H1 (cell line): ENCODE measurements at regions not wholly inside any gene's neighbourhood (a gene's known extent, or its start where the extent isn't known, plus 50 kb on each side); places are given as distances from the start of the nearest gene placed in this dataset.

Experiments
- EP300 ChIP-seq, 2 experiments: IDR thresholded peaks; 1 replicate in 1 of 2; 2 replicates in 1 of 2; pipeline ENCODE4 v1.6.1; 2011 to 2012; ENCODE audit warnings: low read depth in 2 of 2, low read length in 2 of 2, mild to moderate bottlenecking in 2 of 2, borderline replicate concordance in 1 of 2, inconsistent platforms in 1 of 2, moderate library complexity in 1 of 2
- SUZ12 ChIP-seq: fragments of 200-600 bp; sonication (generic); IDR thresholded peaks from 2 replicates; pipeline ENCODE4 v1.6.1; 2012; ENCODE audit warnings: mild to moderate bottlenecking, inconsistent platforms, low read length, moderate library complexity, mixed read lengths
- TF ChIP-seq, protein P1 (sequence below): fragments of 300-600 bp; sonication (generic); IDR thresholded peaks from 2 replicates; pipeline ENCODE4 v1.7.1; 2012; ENCODE audit warnings: low read length, moderate library complexity, mild to moderate bottlenecking, inconsistent platforms; ENCODE audit not compliant: insufficient replicate concordance
- TF ChIP-seq, protein P2 (sequence below): IDR thresholded peaks from 2 replicates; pipeline ENCODE4 v1.6.1; 2012; ENCODE audit warnings: inconsistent platforms
- TF ChIP-seq, protein P3 (sequence below): IDR thresholded peaks from 2 replicates; pipeline ENCODE4 v1.6.1; 2012; ENCODE audit warnings: inconsistent platforms
- TF ChIP-seq, protein P4 (sequence below): IDR thresholded peaks from 2 replicates; pipeline ENCODE4 v1.6.1; 2011; ENCODE audit warnings: low read depth, mild to moderate bottlenecking, low read length; ENCODE audit not compliant: insufficient read depth
- TF ChIP-seq, protein P5 (sequence below): IDR thresholded peaks from 2 replicates; pipeline ENCODE4 v1.6.1; 2012; ENCODE audit warnings: low read length, inconsistent platforms

DNA sequence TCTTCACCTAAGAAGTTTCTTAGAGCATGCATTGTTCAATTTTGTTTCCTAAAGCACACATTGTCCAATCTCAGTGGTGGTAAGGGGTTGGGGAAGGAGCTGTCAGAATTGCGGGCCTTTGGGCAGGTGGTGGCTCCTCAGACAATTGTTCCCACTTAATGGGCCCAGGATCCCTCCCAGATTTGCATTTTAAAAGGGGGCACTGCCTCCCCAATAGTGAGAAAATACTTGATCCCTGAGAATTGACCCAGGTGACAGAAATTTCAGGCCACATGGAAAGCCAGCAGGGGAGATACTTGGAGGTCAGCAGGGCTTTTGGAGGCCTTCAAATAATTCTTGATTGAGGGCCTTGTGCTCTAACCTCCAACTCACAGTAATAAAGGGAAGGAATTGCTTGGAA lies 217.1 kb downstream of the ZNF674 start (continued):
- TF ChIP-seq, protein P1, sequence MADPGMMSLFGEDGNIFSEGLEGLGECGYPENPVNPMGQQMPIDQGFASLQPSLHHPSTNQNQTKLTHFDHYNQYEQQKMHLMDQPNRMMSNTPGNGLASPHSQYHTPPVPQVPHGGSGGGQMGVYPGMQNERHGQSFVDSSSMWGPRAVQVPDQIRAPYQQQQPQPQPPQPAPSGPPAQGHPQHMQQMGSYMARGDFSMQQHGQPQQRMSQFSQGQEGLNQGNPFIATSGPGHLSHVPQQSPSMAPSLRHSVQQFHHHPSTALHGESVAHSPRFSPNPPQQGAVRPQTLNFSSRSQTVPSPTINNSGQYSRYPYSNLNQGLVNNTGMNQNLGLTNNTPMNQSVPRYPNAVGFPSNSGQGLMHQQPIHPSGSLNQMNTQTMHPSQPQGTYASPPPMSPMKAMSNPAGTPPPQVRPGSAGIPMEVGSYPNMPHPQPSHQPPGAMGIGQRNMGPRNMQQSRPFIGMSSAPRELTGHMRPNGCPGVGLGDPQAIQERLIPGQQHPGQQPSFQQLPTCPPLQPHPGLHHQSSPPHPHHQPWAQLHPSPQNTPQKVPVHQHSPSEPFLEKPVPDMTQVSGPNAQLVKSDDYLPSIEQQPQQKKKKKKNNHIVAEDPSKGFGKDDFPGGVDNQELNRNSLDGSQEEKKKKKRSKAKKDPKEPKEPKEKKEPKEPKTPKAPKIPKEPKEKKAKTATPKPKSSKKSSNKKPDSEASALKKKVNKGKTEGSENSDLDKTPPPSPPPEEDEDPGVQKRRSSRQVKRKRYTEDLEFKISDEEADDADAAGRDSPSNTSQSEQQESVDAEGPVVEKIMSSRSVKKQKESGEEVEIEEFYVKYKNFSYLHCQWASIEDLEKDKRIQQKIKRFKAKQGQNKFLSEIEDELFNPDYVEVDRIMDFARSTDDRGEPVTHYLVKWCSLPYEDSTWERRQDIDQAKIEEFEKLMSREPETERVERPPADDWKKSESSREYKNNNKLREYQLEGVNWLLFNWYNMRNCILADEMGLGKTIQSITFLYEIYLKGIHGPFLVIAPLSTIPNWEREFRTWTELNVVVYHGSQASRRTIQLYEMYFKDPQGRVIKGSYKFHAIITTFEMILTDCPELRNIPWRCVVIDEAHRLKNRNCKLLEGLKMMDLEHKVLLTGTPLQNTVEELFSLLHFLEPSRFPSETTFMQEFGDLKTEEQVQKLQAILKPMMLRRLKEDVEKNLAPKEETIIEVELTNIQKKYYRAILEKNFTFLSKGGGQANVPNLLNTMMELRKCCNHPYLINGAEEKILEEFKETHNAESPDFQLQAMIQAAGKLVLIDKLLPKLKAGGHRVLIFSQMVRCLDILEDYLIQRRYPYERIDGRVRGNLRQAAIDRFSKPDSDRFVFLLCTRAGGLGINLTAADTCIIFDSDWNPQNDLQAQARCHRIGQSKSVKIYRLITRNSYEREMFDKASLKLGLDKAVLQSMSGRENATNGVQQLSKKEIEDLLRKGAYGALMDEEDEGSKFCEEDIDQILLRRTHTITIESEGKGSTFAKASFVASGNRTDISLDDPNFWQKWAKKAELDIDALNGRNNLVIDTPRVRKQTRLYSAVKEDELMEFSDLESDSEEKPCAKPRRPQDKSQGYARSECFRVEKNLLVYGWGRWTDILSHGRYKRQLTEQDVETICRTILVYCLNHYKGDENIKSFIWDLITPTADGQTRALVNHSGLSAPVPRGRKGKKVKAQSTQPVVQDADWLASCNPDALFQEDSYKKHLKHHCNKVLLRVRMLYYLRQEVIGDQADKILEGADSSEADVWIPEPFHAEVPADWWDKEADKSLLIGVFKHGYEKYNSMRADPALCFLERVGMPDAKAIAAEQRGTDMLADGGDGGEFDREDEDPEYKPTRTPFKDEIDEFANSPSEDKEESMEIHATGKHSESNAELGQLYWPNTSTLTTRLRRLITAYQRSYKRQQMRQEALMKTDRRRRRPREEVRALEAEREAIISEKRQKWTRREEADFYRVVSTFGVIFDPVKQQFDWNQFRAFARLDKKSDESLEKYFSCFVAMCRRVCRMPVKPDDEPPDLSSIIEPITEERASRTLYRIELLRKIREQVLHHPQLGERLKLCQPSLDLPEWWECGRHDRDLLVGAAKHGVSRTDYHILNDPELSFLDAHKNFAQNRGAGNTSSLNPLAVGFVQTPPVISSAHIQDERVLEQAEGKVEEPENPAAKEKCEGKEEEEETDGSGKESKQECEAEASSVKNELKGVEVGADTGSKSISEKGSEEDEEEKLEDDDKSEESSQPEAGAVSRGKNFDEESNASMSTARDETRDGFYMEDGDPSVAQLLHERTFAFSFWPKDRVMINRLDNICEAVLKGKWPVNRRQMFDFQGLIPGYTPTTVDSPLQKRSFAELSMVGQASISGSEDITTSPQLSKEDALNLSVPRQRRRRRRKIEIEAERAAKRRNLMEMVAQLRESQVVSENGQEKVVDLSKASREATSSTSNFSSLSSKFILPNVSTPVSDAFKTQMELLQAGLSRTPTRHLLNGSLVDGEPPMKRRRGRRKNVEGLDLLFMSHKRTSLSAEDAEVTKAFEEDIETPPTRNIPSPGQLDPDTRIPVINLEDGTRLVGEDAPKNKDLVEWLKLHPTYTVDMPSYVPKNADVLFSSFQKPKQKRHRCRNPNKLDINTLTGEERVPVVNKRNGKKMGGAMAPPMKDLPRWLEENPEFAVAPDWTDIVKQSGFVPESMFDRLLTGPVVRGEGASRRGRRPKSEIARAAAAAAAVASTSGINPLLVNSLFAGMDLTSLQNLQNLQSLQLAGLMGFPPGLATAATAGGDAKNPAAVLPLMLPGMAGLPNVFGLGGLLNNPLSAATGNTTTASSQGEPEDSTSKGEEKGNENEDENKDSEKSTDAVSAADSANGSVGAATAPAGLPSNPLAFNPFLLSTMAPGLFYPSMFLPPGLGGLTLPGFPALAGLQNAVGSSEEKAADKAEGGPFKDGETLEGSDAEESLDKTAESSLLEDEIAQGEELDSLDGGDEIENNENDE, result peak; percentile 27
- TF ChIP-seq EP300 (IDR thresholded peaks at IDR 0.05; ENCODE audit: borderline replicate concordance in 1 of 2, low read depth in 2 of 2, low read length in 2 of 2) (peak in 1 of 2 experiments; percentile 19; a peak in 1 of 3 replicates), SUZ12 (no peak)
- TF ChIP-seq, protein P2, sequence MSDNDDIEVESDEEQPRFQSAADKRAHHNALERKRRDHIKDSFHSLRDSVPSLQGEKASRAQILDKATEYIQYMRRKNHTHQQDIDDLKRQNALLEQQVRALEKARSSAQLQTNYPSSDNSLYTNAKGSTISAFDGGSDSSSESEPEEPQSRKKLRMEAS, result peak; percentile 69; the same call in 1 of the 2 replicates
- TF ChIP-seq, protein P3, sequence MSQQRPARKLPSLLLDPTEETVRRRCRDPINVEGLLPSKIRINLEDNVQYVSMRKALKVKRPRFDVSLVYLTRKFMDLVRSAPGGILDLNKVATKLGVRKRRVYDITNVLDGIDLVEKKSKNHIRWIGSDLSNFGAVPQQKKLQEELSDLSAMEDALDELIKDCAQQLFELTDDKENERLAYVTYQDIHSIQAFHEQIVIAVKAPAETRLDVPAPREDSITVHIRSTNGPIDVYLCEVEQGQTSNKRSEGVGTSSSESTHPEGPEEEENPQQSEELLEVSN, result peak; percentile 34; the same call in 1 of the 2 replicates
- TF ChIP-seq, protein P4, sequence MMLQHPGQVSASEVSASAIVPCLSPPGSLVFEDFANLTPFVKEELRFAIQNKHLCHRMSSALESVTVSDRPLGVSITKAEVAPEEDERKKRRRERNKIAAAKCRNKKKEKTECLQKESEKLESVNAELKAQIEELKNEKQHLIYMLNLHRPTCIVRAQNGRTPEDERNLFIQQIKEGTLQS, result no peak
- TF ChIP-seq, protein P5, sequence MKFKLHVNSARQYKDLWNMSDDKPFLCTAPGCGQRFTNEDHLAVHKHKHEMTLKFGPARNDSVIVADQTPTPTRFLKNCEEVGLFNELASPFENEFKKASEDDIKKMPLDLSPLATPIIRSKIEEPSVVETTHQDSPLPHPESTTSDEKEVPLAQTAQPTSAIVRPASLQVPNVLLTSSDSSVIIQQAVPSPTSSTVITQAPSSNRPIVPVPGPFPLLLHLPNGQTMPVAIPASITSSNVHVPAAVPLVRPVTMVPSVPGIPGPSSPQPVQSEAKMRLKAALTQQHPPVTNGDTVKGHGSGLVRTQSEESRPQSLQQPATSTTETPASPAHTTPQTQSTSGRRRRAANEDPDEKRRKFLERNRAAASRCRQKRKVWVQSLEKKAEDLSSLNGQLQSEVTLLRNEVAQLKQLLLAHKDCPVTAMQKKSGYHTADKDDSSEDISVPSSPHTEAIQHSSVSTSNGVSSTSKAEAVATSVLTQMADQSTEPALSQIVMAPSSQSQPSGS, result 0 out of 2 replicates have a peak, but pooled peaks have one; percentile 9
